ENCODE measurements at regions not wholly inside any gene's neighbourhood (a gene's known extent, or its start where the extent isn't known, plus 50 kb on each side); places are given as distances from the start of the nearest gene placed in this dataset.

GRCh38 chr1:221847676-221848075 is 105.8 kb upstream of the DUSP10 start:
- Histone ChIP-seq H3K9me2 (replicated peaks; ENCODE audit: insufficient read depth, low read length) (no peaks in the 10 kb centered on the region), H3K4me1 (ENCODE audit: low read length) (peaks cover 13% of the 10 kb centered on the region), H3K4me2 (ENCODE audit: low read depth, low read length) (no peak overlapping the region), H3F3A (ENCODE audit: insufficient read depth, low read length) (no peaks in the 10 kb centered on the region), H2AFZ (ENCODE audit: low read length) (no peak overlapping the region), H3K9ac (ENCODE audit: low read length) (no peak overlapping the region), H3K9me3 (replicated peaks; ENCODE audit: insufficient read depth, low read length) (no peaks in the 10 kb centered on the region), H3K27me3 (replicated peaks; ENCODE audit: insufficient read depth, low read length) (no peaks in the 10 kb centered on the region), H4K20me1 (ENCODE audit: insufficient read depth, low read length) (no peaks in the 10 kb centered on the region), H3K36me3 (replicated peaks; ENCODE audit: insufficient read depth, low read length) (no peaks in the 10 kb centered on the region), H3K4me3 (ENCODE audit: low read length) (no peak overlapping the region), H3K79me2 (ENCODE audit: low read length) (no peaks in the 10 kb centered on the region), H3K27ac (ENCODE audit: low read length) (no peak overlapping the region)
- DNase-seq = no peak
- no peak for TF ChIP-seq EZH2phosphoT487 (IDR thresholded peaks at IDR 0.05; ENCODE audit: low read length)
- no peak for TF ChIP-seq CTCF (IDR thresholded peaks at IDR 0.05; ENCODE audit: low read length)

GRCh38 chr1:221845650-221846371 is 103.9 kb upstream of the DUSP10 start:
- DNase-seq = no peak
- Histone ChIP-seq H3K4me3 (ENCODE audit: low read length) (no peak overlapping the region), H3K9me3 (replicated peaks; ENCODE audit: insufficient read depth, low read length) (no peaks in the 10 kb centered on the region), H2AFZ (ENCODE audit: low read length) (no peak overlapping the region), H3K79me2 (ENCODE audit: low read length) (no peaks in the 10 kb centered on the region), H3K4me1 (ENCODE audit: low read length) (peaks cover 21% of the 10 kb centered on the region), H3K4me2 (ENCODE audit: low read depth, low read length) (no peak overlapping the region), H3K9ac (ENCODE audit: low read length) (no peak overlapping the region), H3K27me3 (replicated peaks; ENCODE audit: insufficient read depth, low read length) (no peaks in the 10 kb centered on the region), H3K9me2 (replicated peaks; ENCODE audit: insufficient read depth, low read length) (no peaks in the 10 kb centered on the region), H3K27ac (ENCODE audit: low read length) (no peak overlapping the region), H4K20me1 (ENCODE audit: insufficient read depth, low read length) (no peaks in the 10 kb centered on the region), H3F3A (ENCODE audit: insufficient read depth, low read length) (no peaks in the 10 kb centered on the region), H3K36me3 (replicated peaks; ENCODE audit: insufficient read depth, low read length) (no peaks in the 10 kb centered on the region)
- no peak for TF ChIP-seq EZH2 (optimal IDR thresholded peaks at IDR 0.05; ENCODE audit: low read depth, low read length)
- TF ChIP-seq EZH2phosphoT487 (IDR thresholded peaks at IDR 0.05; ENCODE audit: low read length) = no peak

- TF ChIP-seq CTCF (IDR thresholded peaks at IDR 0.05; ENCODE audit: low read length) = no peak
- TF ChIP-seq EZH2 (optimal IDR thresholded peaks at IDR 0.05; ENCODE audit: low read depth, low read length) = no peak
- no peak for TF ChIP-seq EZH2phosphoT487 (IDR thresholded peaks at IDR 0.05; ENCODE audit: low read length)
- Histone ChIP-seq H3K9ac (ENCODE audit: low read length) (no peak overlapping the region), H3K4me1 (ENCODE audit: low read length) (peaks cover 29% of the 10 kb centered on the region), H3K9me3 (replicated peaks; ENCODE audit: insufficient read depth, low read length) (no peaks in the 10 kb centered on the region), H3K27me3 (replicated peaks; ENCODE audit: insufficient read depth, low read length) (no peaks in the 10 kb centered on the region), H3K4me3 (ENCODE audit: low read length) (no peak overlapping the region), H3K27ac (ENCODE audit: low read length) (no peak overlapping the region), H3F3A (ENCODE audit: insufficient read depth, low read length) (no peaks in the 10 kb centered on the region), H4K20me1 (ENCODE audit: insufficient read depth, low read length) (no peaks in the 10 kb centered on the region), H3K4me2 (ENCODE audit: low read depth, low read length) (no peak overlapping the region), H2AFZ (ENCODE audit: low read length) (no peak overlapping the region), H3K9me2 (replicated peaks; ENCODE audit: insufficient read depth, low read length) (no peaks in the 10 kb centered on the region), H3K36me3 (replicated peaks; ENCODE audit: insufficient read depth, low read length) (no peaks in the 10 kb centered on the region), H3K79me2 (ENCODE audit: low read length) (no peaks in the 10 kb centered on the region)
- no peak for DNase-seq
Observed at GRCh38 chr1:221841983-221842335, 100.1 kb upstream of the DUSP10 start.

- H3K36me3 ChIP-seq (replicated peaks; ENCODE audit: insufficient read depth, low read length) = no peaks in the 10 kb centered on the region
- H3K4me3 ChIP-seq (ENCODE audit: low read length) = no peak overlapping the region
- no peaks in the 10 kb centered on the region for H3K9me3 ChIP-seq (replicated peaks; ENCODE audit: insufficient read depth, low read length)
- no peak overlapping the region for H3K27ac ChIP-seq (ENCODE audit: low read length)
- DNase-seq = no peak
- no peak overlapping the region for H3K4me2 ChIP-seq (ENCODE audit: low read depth, low read length)
- H3F3A ChIP-seq (ENCODE audit: insufficient read depth, low read length) = no peaks in the 10 kb centered on the region
- TF ChIP-seq CTCF (IDR thresholded peaks at IDR 0.05; ENCODE audit: low read length) = no peak
- no peak for TF ChIP-seq EZH2phosphoT487 (IDR thresholded peaks at IDR 0.05; ENCODE audit: low read length)
- no peak for TF ChIP-seq EZH2 (optimal IDR thresholded peaks at IDR 0.05; ENCODE audit: low read depth, low read length)
- H3K9ac ChIP-seq (ENCODE audit: low read length) = no peak overlapping the region
- no peaks in the 10 kb centered on the region for H4K20me1 ChIP-seq (ENCODE audit: insufficient read depth, low read length)
- H3K9me2 ChIP-seq (replicated peaks; ENCODE audit: insufficient read depth, low read length) = no peaks in the 10 kb centered on the region
- no peaks in the 10 kb centered on the region for H3K27me3 ChIP-seq (replicated peaks; ENCODE audit: insufficient read depth, low read length)
- peaks cover 29% of the 10 kb centered on the region for H3K4me1 ChIP-seq (ENCODE audit: low read length)
- no peaks in the 10 kb centered on the region for H3K79me2 ChIP-seq (ENCODE audit: low read length)
- no peak overlapping the region for H2AFZ ChIP-seq (ENCODE audit: low read length)
Observed at GRCh38 chr1:221841251-221841982, 99.5 kb upstream of the DUSP10 start.
